T-helper 2 cell (primary cell): ENCODE measurements at regions not wholly inside any gene's neighbourhood (a gene's known extent, or its start where the extent isn't known, plus 50 kb on each side); places are given as distances from the start of the nearest gene placed in this dataset.

Experiments used
- DNase-seq, 5 experiments: peaks; one replicate each; pipeline versions ENCODE4 v3.0.0 to v3.0.0-alpha.2; 2012 to 2022

- DNase-seq = no peak
Observed at GRCh38 chr1:239736479-239736878, 350.1 kb downstream of the CHRM3 start.

DNA sequence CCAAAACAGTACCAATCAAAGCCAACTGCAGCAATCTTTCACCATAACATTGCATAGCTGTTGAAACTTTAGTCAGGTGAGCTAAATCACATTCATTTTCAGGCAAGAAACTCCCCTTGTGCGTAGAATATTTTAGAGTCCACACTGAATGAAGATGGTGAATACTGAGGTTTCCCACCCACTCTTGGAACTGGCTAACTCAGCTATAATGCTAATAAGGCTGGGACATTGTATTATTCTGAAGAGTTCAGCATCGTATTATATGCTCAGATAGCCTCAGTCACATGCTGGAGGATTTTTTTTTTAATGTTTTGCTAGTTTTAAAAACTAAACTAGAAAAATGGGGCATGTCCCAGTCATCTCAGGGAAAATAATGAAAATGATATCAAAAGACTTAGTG, 352.3 kb upstream of the FMN2 start:
- no peak for DNase-seq

- no peak for DNase-seq
Observed at GRCh38 chr1:239739919-239740318, 351.8 kb upstream of the FMN2 start.

DNA sequence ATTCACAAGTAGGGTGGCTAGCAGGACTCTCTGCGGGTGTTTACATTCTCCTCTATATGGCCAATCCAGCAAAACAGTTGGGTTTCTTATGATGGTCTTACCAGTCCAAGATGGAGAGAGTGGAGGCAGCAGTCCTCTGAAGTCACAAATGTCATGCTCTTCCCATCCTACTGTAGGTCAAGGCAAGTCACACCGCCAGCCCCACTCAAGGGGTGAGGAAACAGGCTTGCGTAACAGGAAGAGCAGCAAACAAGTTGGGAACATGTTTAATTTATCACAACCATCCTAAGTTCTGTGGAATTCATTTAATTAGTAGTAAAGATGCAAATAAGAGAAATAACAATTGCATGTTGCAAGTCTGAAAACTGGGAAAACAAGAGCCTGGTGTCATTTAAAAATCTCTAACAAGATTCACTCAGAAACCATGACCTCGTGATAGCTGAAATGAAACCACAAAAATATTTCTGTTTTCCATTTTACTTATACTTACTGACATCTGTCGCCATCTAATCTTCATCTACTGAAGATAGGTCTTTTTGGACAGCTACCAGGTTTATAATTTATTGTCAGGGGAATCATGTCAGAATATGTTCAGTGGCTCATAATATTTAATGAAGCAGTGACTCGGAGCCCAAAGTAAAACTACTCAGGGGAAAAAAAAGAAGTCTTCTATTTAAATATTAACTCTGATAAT, 349.1 kb upstream of the FMN2 start:
- DNase-seq = no peak

- DNase-seq = no peak
Observed at GRCh38 chr1:239744851-239745250, 346.8 kb upstream of the FMN2 start.

- no peak for DNase-seq
Observed at GRCh38 chr1:239755107-239755912, 336.4 kb upstream of the FMN2 start.

DNA sequence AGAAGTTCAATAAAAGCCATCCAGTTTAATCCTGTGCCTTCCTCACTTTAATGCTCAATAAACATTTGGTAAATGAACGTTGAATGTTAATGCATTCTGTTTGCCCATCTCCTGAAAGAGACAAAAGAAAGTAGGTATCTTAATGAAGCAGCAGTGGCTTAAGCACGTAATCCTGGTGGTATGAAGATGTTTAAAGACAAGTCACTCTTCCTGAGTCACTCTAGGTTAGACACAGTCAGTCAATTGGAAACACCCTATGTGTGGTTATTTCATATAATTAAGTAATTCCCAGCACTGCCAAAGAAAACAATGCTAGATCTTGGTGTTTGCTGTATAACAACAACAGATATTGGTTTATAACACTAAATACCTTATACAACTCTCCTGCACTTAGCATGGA, 334.0 kb upstream of the FMN2 start:
- DNase-seq = no peak

DNA sequence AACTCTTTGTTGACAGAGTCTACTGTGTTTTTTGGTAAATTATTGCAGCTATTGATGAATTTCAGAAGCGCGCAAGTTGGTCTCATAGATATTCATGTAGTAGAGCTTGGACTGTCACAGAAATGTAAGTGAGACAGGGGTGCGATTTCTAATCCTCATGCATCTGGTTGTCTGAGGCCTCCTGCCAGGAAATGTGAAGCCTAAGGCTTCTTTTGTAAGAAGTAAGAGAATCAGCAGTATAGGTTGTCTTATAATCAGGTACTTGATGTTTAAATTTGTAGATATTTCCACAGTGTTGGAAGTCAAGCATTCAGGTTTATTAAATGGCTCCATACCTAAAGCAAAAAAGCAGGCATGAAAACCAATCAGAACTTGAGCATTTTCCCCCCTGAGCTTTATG, 332.9 kb upstream of the FMN2 start:
- DNase-seq = no peak

- no peak for DNase-seq
Observed at GRCh38 chr1:239761509-239761908, 330.2 kb upstream of the FMN2 start.

- no peak for DNase-seq
Observed at GRCh38 chr1:239763850-239764249, 327.8 kb upstream of the FMN2 start.

- no peak for DNase-seq
Observed at GRCh38 chr1:239764546-239764945, 327.1 kb upstream of the FMN2 start.

- DNase-seq = no peak
Observed at GRCh38 chr1:239765163-239765562, 326.5 kb upstream of the FMN2 start.

DNA sequence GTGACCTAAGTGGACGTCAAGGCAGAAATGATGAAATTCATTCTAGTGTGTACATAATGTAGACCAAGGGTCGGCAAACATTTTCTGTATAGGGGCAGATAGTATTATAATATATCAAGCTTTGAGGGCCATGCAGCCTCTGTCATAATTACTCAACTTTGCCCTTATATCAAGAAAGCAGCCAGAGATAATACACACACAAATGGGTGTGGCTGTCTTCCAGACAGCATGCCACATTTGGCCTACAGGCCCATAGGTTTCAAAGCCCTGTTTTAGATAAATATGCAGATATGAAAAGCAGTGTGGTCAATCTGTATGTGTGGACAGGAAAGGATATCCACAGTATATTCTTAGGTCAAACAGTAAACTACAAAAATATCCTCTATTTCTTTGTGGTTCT, 320.1 kb upstream of the FMN2 start:
- no peak for DNase-seq

GRCh38 chr1:239772446-239772845, 319.2 kb upstream of the FMN2 start:
- DNase-seq = no peak

GRCh38 chr1:239775466-239775865, 316.2 kb upstream of the FMN2 start:
- no peak for DNase-seq

- no peak for DNase-seq
Observed at GRCh38 chr1:239778208-239778813, 313.4 kb upstream of the FMN2 start.

DNA sequence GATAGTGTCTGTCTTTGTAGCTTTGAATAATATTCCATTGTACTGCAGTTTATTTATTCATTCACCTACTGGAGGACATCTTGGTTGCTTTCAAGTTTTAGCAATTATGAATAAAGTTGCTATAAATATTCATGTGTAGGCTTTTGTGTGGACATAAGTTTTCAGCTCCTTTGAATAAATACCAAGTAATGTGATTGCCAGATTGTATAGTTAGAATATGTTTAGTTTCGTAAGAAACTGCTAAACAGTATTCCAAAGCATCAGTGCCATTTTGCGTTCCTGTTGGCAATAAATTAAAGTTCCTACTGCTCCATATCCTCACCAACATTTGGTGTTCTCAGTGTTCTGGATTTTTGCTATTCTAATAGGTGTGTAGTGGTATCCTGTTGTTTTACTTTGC, 311.7 kb upstream of the FMN2 start:
- DNase-seq = no peak

DNA sequence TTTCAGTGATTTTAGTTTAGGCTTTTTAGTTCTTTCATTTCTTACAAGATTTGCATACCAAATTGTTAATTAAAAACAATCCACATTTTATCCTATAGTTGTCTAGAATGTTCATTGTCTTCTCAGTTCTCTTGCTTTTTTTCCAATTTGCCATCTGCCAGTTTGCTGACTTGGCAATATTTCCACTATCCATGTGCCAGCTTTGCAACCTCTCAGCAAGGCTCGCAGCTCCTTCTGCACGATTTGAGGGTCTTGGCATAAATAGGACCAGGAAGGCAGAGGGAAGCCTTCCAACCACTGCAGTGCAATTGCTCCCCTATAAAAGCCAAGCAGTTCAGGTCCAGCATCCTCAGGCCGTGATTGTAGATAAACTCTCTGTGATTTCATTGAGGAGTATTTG, 306.8 kb upstream of the FMN2 start:
- DNase-seq = no peak

- no peak for DNase-seq
Observed at GRCh38 chr1:239785576-239785975, 306.1 kb upstream of the FMN2 start.

DNA sequence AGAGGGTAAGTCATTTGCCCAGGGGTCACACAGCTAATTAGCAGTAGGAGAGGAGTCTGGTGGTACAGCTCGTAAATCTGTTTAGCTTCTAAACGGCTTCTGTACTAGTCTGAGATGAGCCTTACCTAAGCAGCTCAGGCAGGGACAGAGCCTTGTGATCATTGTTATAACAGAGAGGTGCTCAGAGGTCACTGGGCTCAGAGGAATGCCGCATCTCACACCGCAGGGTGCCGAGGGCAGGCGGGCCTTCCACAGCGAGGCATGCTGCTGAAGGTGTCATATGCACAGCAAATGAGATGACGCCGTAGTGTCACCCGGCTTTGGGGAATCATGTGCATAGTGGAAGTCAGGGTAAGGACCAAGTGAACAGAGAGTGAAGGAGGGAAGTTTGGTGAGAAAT, 305.2 kb upstream of the FMN2 start:
- no peak for DNase-seq

- peak in 1 of 5 experiments; percentile 86 for DNase-seq
Observed at GRCh38 chr1:239792157-239792556, 299.5 kb upstream of the FMN2 start.

GRCh38 chr1:239795304-239795703, 296.4 kb upstream of the FMN2 start:
- no peak for DNase-seq

GRCh38 chr1:239799617-239800016, 292.1 kb upstream of the FMN2 start:
- no peak for DNase-seq

DNA sequence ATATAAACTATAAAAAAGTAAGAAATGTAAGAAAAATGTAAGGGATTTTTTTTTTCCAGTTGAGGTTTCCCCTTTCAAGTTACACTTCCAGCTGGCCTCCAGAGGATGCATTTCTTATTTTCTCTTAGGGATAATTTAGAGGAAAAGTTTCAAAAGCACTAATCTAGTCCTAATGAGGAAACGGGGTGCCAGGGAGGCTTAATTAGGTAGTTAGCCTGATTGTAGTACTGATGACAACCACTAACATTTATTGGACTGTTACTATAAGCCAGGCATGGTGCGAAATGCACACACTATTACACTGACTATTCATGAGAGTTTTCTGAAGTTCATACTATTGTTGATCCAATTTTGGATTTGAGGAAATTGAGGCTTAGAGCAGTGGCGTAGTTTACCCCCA, 290.8 kb upstream of the FMN2 start:
- DNase-seq = no peak
